Medulla oblongata (tissue), 1 donor: ENCODE measurements at regions not wholly inside any gene's neighbourhood (a gene's known extent, or its start where the extent isn't known, plus 50 kb on each side); places are given as distances from the start of the nearest gene placed in this dataset.
"Not testable (repeated sequence)": the region's sequence is repeated elsewhere in the genome, so short reads cannot be mapped to it uniquely, and the experiment has no call there.

Source experiments
- DNase-seq: peaks from one replicate; pipeline ENCODE4 v3.0.0-alpha.2; 2015; ENCODE audit errors: extremely low spot score

- DNase-seq, result no peak
Observed at GRCh38 chr14:103186909-103187586, 63.8 kb downstream of the TNFAIP2 start.

GRCh38 chr14:103187911-103188310 is 64.7 kb downstream of the TNFAIP2 start:
- no peak for DNase-seq

- peak; percentile 7 for DNase-seq
Observed at GRCh38 chr14:103188810-103189480, 65.7 kb downstream of the TNFAIP2 start.

- no peak for DNase-seq
Observed at GRCh38 chr14:103189481-103190470, 66.5 kb downstream of the TNFAIP2 start.

DNA sequence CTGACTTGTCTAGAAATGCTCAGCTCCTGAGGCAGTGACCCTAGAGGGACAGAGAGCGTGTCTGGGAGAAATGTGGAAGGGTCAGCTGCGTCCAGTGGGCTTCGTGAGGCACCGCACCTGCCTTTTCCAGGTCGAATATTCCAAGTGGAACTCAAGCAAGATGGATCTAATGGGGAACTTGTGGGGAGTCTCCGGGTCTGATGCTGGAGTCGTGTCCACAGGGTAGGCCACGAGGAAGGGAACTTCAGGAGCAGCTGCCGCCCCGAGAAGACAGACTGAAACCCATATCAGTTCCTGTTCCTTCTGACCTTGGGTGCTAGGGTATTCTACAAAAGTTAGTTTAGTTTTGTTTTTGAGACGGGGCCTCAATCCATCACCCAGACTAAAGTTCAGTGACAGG is 67.5 kb downstream of the TNFAIP2 start:
- no peak for DNase-seq

GRCh38 chr14:103191844-103192243 is 68.6 kb downstream of the TNFAIP2 start:
- DNase-seq, result no peak

GRCh38 chr14:103192246-103192840 is 69.1 kb downstream of the TNFAIP2 start:
- DNase-seq, result no peak

- not testable (repeated sequence) for DNase-seq
Observed at GRCh38 chr14:103192861-103193260, 69.6 kb downstream of the TNFAIP2 start.

DNA sequence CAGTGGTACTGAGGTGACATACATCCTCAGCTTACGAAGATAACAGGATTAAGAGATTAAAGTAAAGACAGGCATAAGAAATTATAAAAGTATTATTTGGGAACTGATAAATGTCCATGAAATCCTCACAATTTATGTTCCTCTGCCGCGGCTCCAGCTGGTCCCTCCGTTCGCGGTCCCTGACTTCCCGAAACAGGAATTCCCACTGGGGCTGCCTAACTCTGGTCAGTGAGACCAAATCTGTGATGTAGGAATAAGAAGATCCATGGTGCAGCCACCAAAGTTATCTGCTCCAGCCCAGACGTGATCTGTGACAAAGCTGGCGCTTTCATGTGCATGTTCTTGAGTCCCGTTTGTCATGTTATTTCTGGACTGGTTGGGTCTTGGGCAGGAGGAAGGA is 70.2 kb downstream of the TNFAIP2 start:
- not testable (repeated sequence) for DNase-seq

- DNase-seq, result no peak
Observed at GRCh38 chr14:103194256-103195045, 71.2 kb downstream of the TNFAIP2 start.

- DNase-seq, result no peak
Observed at GRCh38 chr14:103195828-103196615, 72.8 kb downstream of the TNFAIP2 start.

GRCh38 chr14:103196716-103197115 is 73.5 kb downstream of the TNFAIP2 start:
- no peak for DNase-seq

DNA sequence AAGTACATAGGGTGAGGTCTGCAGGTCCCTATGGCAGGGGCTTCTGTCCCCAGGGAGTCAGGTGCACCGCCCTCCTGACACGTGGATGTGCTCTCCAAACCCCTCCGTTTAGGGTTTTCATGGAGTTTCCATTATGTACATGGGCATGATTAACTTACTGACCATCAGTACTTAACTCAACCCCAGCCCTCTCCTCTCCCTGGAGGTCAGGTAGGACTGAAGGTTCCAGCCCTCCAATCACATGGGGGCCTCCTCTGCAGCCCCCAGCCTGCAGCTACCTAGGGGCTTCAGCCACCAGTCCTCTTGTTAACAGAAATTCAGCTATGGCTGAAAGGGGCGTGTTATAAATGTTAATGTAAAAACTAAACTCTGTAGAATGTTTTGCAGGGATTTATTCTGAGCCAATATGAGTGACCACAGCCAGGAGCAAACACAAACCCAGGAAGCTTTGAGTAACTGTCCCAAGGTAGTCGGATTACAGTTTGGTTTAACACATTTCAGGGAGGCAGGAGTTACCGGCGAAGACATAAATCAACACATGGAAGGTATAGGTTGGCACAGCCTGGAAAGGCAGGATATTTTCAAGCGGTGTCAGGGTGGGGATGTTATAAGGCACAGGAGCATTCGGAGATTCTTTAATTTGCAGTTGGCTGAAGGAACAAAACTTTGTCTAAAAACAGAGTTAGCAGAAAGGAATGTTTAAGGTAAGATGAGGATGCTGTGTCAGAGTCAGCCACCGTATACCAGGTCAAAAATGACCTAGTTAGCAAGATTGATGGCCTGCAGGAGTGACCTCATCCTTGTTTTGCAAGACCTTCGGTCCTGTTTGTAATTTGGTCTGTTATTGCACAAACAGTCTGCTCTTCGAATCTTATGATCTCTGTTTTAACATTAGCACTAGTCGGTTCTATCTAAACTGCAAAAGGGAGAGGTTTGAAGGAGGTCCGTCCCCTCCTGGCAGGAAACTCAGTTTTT is 75.2 kb downstream of the TNFAIP2 start:
- no peak for DNase-seq

DNA sequence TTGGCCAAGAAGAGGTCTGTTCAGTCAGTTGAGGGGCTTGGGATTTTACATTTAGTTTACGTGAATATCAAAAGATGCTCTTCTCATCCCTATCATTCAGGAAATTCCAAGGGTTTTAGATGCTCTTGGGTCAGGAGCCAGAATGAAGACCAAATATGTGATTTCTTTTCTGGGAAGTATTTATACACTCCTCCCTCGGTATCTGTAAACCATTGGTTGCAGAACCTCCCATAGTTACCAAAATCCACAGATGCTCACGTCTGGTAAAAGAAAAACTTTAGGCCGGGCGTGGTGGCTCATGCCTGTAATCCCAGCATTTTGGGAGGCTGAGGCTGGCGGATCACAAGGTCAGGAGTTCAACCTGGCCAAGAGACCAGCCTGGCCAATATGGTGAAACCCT is 75.9 kb downstream of the TNFAIP2 start:
- no peak for DNase-seq

DNA sequence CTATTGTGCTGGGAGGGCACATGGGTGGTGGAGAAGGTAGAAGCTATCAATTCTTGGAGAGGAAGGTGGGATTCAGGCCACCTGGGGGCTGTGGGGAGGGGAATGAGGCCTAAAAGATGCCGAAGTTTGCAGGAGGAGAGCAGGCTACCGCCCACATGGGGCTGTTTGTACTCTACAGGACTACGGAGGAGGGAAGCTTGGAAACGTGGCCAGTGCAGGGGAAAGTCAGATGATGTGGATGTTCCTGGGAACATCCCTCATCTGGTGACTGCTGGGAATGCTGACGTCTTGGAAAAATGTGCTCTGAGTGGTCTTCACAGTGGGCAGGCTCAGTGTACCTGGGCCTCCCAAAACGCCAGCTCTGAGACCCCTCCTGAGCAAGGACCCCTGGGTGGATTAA is 78.5 kb downstream of the TNFAIP2 start:
- no peak for DNase-seq

- DNase-seq, result no peak
Observed at GRCh38 chr14:103204852-103205540, 81.7 kb downstream of the TNFAIP2 start.

DNA sequence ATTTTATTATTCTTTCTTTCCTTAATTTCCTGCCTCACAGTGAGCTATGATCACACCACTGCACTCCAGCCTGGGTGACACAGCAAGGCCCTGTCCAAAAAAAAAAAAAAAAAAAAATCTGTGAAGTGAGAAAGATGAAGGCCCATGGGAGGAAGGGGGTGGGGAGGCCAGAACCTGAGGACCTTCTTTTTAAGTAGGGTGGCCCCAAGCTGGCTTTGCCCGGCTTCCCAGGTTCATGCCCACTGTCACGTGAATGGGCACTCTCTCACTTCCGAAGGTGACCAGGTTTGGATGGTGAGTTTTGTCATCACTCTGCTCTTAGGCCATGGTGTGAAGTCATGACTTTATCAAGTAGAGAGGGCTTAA is 82.3 kb downstream of the TNFAIP2 start:
- no peak for DNase-seq

- DNase-seq, result no peak
Observed at GRCh38 chr14:103206023-103206481, 82.8 kb downstream of the TNFAIP2 start.
